ENCODE measurements at regions not wholly inside any gene's neighbourhood (a gene's known extent, or its start where the extent isn't known, plus 50 kb on each side); places are given as distances from the start of the nearest gene placed in this dataset.

- H3K27me3 ChIP-seq (ENCODE audit: insufficient read depth, low read length, poor library complexity), result no peaks in the 10 kb centered on the region
- H3K27ac ChIP-seq (ENCODE audit: low read length), result no peak overlapping the region
- H3K9me3 ChIP-seq (ENCODE audit: insufficient read depth, low read length, severe bottlenecking), result no peaks in the 10 kb centered on the region
- H2AFZ ChIP-seq (ENCODE audit: low read depth, low read length), result no peak overlapping the region
- H3K4me3 ChIP-seq (ENCODE audit: low read depth in 1 of 2, low read length in 2 of 2), result no peak overlapping the region
- no peaks in the 10 kb centered on the region for H3K36me3 ChIP-seq (ENCODE audit: insufficient read depth, low read length)
- no peak overlapping the region for H3K4me2 ChIP-seq (ENCODE audit: insufficient read depth, low read length)
- H3K4me1 ChIP-seq (ENCODE audit: insufficient read depth, low read length), result no peaks in the 10 kb centered on the region
- no peak for DNase-seq
- no peak for ATAC-seq (ENCODE audit: insufficient read depth, low read depth)
- no peaks in the 10 kb centered on the region for H4K20me1 ChIP-seq (ENCODE audit: insufficient read depth, low read length)
- no peak overlapping the region for H3K9ac ChIP-seq (ENCODE audit: low read depth, low read length)
- no peak for TF ChIP-seq EZH2 (IDR thresholded peaks at IDR 0.05; ENCODE audit: borderline replicate concordance, low read depth, low read length, severe bottlenecking)
- TF ChIP-seq, protein P1, sequence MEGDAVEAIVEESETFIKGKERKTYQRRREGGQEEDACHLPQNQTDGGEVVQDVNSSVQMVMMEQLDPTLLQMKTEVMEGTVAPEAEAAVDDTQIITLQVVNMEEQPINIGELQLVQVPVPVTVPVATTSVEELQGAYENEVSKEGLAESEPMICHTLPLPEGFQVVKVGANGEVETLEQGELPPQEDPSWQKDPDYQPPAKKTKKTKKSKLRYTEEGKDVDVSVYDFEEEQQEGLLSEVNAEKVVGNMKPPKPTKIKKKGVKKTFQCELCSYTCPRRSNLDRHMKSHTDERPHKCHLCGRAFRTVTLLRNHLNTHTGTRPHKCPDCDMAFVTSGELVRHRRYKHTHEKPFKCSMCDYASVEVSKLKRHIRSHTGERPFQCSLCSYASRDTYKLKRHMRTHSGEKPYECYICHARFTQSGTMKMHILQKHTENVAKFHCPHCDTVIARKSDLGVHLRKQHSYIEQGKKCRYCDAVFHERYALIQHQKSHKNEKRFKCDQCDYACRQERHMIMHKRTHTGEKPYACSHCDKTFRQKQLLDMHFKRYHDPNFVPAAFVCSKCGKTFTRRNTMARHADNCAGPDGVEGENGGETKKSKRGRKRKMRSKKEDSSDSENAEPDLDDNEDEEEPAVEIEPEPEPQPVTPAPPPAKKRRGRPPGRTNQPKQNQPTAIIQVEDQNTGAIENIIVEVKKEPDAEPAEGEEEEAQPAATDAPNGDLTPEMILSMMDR (IDR thresholded peaks at IDR 0.05; ENCODE audit: borderline replicate concordance, extremely low read depth, low read length, poor library complexity, severe bottlenecking), result no peak
- no peaks in the 10 kb centered on the region for H3K79me2 ChIP-seq (ENCODE audit: insufficient read depth, low read length)
These were observed 309.7 kb downstream of the BMP4 start for GRCh38 chr14:53646925-53647324.

DNA sequence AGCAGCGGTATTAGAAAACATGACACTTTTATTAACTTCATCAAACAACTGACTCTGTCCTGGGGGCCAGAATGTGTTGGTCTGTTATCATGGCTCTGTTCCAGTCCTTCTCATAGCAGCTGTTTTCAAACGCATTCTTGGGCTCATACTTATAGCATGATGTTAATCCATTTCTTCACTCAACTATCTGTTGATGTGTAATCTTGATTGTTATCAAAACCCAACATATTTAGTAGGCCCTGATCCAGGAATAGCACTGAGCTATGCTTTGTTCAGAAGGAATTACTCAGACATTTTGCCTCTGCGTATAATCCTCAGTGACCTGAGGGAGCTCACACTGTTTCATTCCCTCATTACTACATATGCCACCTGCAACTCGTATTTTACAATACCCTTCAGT, 315.9 kb downstream of the BMP4 start:
- H3K9me3 ChIP-seq (ENCODE audit: insufficient read depth, low read length, severe bottlenecking), result no peaks in the 10 kb centered on the region
- no peak overlapping the region for H3K27ac ChIP-seq (ENCODE audit: low read length)
- no peaks in the 10 kb centered on the region for H3K4me1 ChIP-seq (ENCODE audit: insufficient read depth, low read length)
- DNase-seq, result no peak
- H3K79me2 ChIP-seq (ENCODE audit: insufficient read depth, low read length), result no peaks in the 10 kb centered on the region
- H4K20me1 ChIP-seq (ENCODE audit: insufficient read depth, low read length), result no peaks in the 10 kb centered on the region
- H3K4me2 ChIP-seq (ENCODE audit: insufficient read depth, low read length), result no peak overlapping the region
- no peaks in the 10 kb centered on the region for H3K36me3 ChIP-seq (ENCODE audit: insufficient read depth, low read length)
- no peak overlapping the region for H2AFZ ChIP-seq (ENCODE audit: low read depth, low read length)
- TF ChIP-seq, protein P1 (IDR thresholded peaks at IDR 0.05; ENCODE audit: borderline replicate concordance, extremely low read depth, low read length, poor library complexity, severe bottlenecking), result no peak
- no peak for TF ChIP-seq EZH2 (IDR thresholded peaks at IDR 0.05; ENCODE audit: borderline replicate concordance, low read depth, low read length, severe bottlenecking)
- ATAC-seq (ENCODE audit: insufficient read depth, low read depth), result no peak
- no peak overlapping the region for H3K9ac ChIP-seq (ENCODE audit: low read depth, low read length)
- H3K27me3 ChIP-seq (ENCODE audit: insufficient read depth, low read length, poor library complexity), result no peaks in the 10 kb centered on the region
- H3K4me3 ChIP-seq (ENCODE audit: low read depth in 1 of 2, low read length in 2 of 2), result no peak overlapping the region

GRCh38 chr14:53638966-53639365, 317.7 kb downstream of the BMP4 start:
- Histone ChIP-seq H3K9ac (ENCODE audit: low read depth, low read length) (no peak overlapping the region), H4K20me1 (ENCODE audit: insufficient read depth, low read length) (no peaks in the 10 kb centered on the region), H3K4me1 (ENCODE audit: insufficient read depth, low read length) (no peaks in the 10 kb centered on the region), H3K27me3 (ENCODE audit: insufficient read depth, low read length, poor library complexity) (no peaks in the 10 kb centered on the region), H3K4me3 (ENCODE audit: low read depth in 1 of 2, low read length in 2 of 2) (no peak overlapping the region), H3K4me2 (ENCODE audit: insufficient read depth, low read length) (no peak overlapping the region), H3K79me2 (ENCODE audit: insufficient read depth, low read length) (no peaks in the 10 kb centered on the region), H3K9me3 (ENCODE audit: insufficient read depth, low read length, severe bottlenecking) (no peaks in the 10 kb centered on the region), H3K36me3 (ENCODE audit: insufficient read depth, low read length) (no peaks in the 10 kb centered on the region), H3K27ac (ENCODE audit: low read length) (no peak overlapping the region), H2AFZ (ENCODE audit: low read depth, low read length) (no peak overlapping the region)
- TF ChIP-seq EZH2 (IDR thresholded peaks at IDR 0.05; ENCODE audit: borderline replicate concordance, low read depth, low read length, severe bottlenecking), result no peak
- TF ChIP-seq, protein P1 (IDR thresholded peaks at IDR 0.05; ENCODE audit: borderline replicate concordance, extremely low read depth, low read length, poor library complexity, severe bottlenecking), result no peak
- DNase-seq, result no peak
- no peak for ATAC-seq (ENCODE audit: insufficient read depth, low read depth)

DNA sequence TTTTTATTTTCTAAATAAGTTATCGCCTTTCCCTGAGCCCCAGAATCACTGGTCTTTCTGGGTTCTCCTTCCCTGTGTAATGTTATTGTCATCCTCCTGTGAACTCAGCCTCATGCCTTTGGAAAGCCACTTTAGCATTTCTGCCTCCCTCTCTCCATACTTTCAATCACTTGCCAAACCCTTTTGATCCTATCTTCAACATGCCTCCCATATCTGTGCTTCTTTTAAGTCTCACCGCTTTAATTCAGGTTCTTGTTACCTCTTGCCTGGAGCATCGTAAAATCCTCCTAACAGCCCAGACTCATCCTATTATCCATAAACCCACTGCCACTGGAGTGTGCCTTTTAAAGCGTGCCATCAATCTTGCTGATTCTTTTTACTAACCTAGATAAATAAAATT, 321.8 kb downstream of the BMP4 start:
- H3K9ac ChIP-seq (ENCODE audit: low read depth, low read length), result no peak overlapping the region
- no peaks in the 10 kb centered on the region for H3K79me2 ChIP-seq (ENCODE audit: insufficient read depth, low read length)
- no peak overlapping the region for H3K27ac ChIP-seq (ENCODE audit: low read length)
- TF ChIP-seq, protein P1 (IDR thresholded peaks at IDR 0.05; ENCODE audit: borderline replicate concordance, extremely low read depth, low read length, poor library complexity, severe bottlenecking), result no peak
- TF ChIP-seq EZH2 (IDR thresholded peaks at IDR 0.05; ENCODE audit: borderline replicate concordance, low read depth, low read length, severe bottlenecking), result no peak
- H2AFZ ChIP-seq (ENCODE audit: low read depth, low read length), result no peak overlapping the region
- H3K4me2 ChIP-seq (ENCODE audit: insufficient read depth, low read length), result no peak overlapping the region
- H3K27me3 ChIP-seq (ENCODE audit: insufficient read depth, low read length, poor library complexity), result no peaks in the 10 kb centered on the region
- no peaks in the 10 kb centered on the region for H3K36me3 ChIP-seq (ENCODE audit: insufficient read depth, low read length)
- no peaks in the 10 kb centered on the region for H3K4me1 ChIP-seq (ENCODE audit: insufficient read depth, low read length)
- no peak overlapping the region for H3K4me3 ChIP-seq (ENCODE audit: low read depth in 1 of 2, low read length in 2 of 2)
- ATAC-seq (ENCODE audit: insufficient read depth, low read depth), result no peak
- H4K20me1 ChIP-seq (ENCODE audit: insufficient read depth, low read length), result no peaks in the 10 kb centered on the region
- no peak for DNase-seq
- no peaks in the 10 kb centered on the region for H3K9me3 ChIP-seq (ENCODE audit: insufficient read depth, low read length, severe bottlenecking)

All from DND-41 (cell line).